ENCODE measurements at regions not wholly inside any gene's neighbourhood (a gene's known extent, or its start where the extent isn't known, plus 50 kb on each side); places are given as distances from the start of the nearest gene placed in this dataset.

GRCh38 chr9:86795823-86796553 is 151.3 kb downstream of the GAS1 start:
- no peaks in the 10 kb centered on the region for H3K36me3 ChIP-seq
- no peaks in the 10 kb centered on the region for H3K27me3 ChIP-seq
- H3K9me3 ChIP-seq: no peaks in the 10 kb centered on the region
- 60% methylated on average over 9 of the region's 9 CpGs for WGBS
- peak overlapping the region in 2 of 4 donors; percentile 54 to 56 for H3K27ac ChIP-seq (replicated peaks in 1 of 4)
- peak; percentile 92 for DNase-seq (ENCODE audit: extremely low spot score)
- TF ChIP-seq POLR2AphosphoS5 (IDR thresholded peaks at IDR 0.05): peak; percentile 41 to 67
- no peak for TF ChIP-seq POLR2A (IDR thresholded peaks at IDR 0.05; ENCODE audit: low read depth)
- TF ChIP-seq EP300 (IDR thresholded peaks at IDR 0.05): no peak
- TF ChIP-seq CTCF (IDR thresholded peaks at IDR 0.05): peak in 1 of 3 experiments; percentile 17
- H3K4me1 ChIP-seq: peaks cover 0 to 19% (median 8%) of the 10 kb centered on the region in 4 donors
- peak overlapping the region in 1 of 4 donors; percentile 39 for H3K4me3 ChIP-seq
- intact Hi-C loops (cut with DNase I): no loop called here

- intact Hi-C loops (cut with DNase I): no loop called here
These were observed 152.3 kb downstream of the GAS1 start for GRCh38 chr9:86795047-86795442.

GRCh38 chr9:86794391-86795046 is 152.8 kb downstream of the GAS1 start:
- peak; percentile 79 for DNase-seq (ENCODE audit: extremely low spot score)
- Histone ChIP-seq H3K4me1 (peaks cover 0 to 17% (median 5%) of the 10 kb centered on the region in 4 donors), H3K27ac (replicated peaks in 1 of 4) (peak overlapping the region; percentile 41 to 56 (median 52)), H3K36me3 (no peaks in the 10 kb centered on the region), H3K9me3 (no peaks in the 10 kb centered on the region), H3K27me3 (no peaks in the 10 kb centered on the region), H3K4me3 (peak overlapping the region in 1 of 4 donors; percentile 39)
- no peak for TF ChIP-seq POLR2AphosphoS5 (IDR thresholded peaks at IDR 0.05)
- TF ChIP-seq EP300 (IDR thresholded peaks at IDR 0.05): no peak
- TF ChIP-seq POLR2A (IDR thresholded peaks at IDR 0.05; ENCODE audit: low read depth): no peak
- no peak for TF ChIP-seq CTCF (IDR thresholded peaks at IDR 0.05)
- WGBS: 42% methylated on average over 3 of the region's 3 CpGs
- intact Hi-C loops (cut with DNase I): no loop called here

More at GRCh38 chr9:86795047-86795442, 152.3 kb downstream of the GAS1 start:
- peak; percentile 91 for DNase-seq (ENCODE audit: extremely low spot score)
- H3K4me3 ChIP-seq: peak overlapping the region in 2 of 4 donors; percentile 18 to 39
- no peaks in the 10 kb centered on the region for H3K36me3 ChIP-seq
- peak overlapping the region; percentile 41 to 56 (median 52) for H3K27ac ChIP-seq (replicated peaks in 1 of 4)
- H3K9me3 ChIP-seq: no peaks in the 10 kb centered on the region
- WGBS: 60% methylated on average over 1 of the region's 7 CpGs
- H3K27me3 ChIP-seq: no peaks in the 10 kb centered on the region
- H3K4me1 ChIP-seq: peaks cover 0 to 17% (median 5%) of the 10 kb centered on the region in 4 donors
- TF ChIP-seq POLR2A (IDR thresholded peaks at IDR 0.05; ENCODE audit: low read depth) (no peak), EP300 (IDR thresholded peaks at IDR 0.05) (no peak), POLR2AphosphoS5 (IDR thresholded peaks at IDR 0.05) (no peak), CTCF (IDR thresholded peaks at IDR 0.05) (no peak)

GRCh38 chr9:86792136-86792535 is 155.2 kb downstream of the GAS1 start:
- H3K27me3 ChIP-seq: no peaks in the 10 kb centered on the region
- no peak for DNase-seq (ENCODE audit: extremely low spot score)
- no peaks in the 10 kb centered on the region for H3K36me3 ChIP-seq
- intact Hi-C loops (cut with DNase I): no loop called here
- H3K4me1 ChIP-seq: peaks cover 0 to 17% (median 5%) of the 10 kb centered on the region in 4 donors
- no peak overlapping the region for H3K4me3 ChIP-seq
- WGBS: 88% methylated on average over 3 of the region's 3 CpGs
- H3K27ac ChIP-seq (replicated peaks in 1 of 4): no peak overlapping the region
- TF ChIP-seq CTCF (IDR thresholded peaks at IDR 0.05) (no peak), POLR2A (IDR thresholded peaks at IDR 0.05; ENCODE audit: low read depth) (no peak), POLR2AphosphoS5 (IDR thresholded peaks at IDR 0.05) (no peak)
- H3K9me3 ChIP-seq: no peaks in the 10 kb centered on the region

Measured in esophagus muscularis mucosa (tissue), 4 donors.